Fibroblast of lung (primary cell): ENCODE measurements at regions not wholly inside any gene's neighbourhood (a gene's known extent, or its start where the extent isn't known, plus 50 kb on each side); places are given as distances from the start of the nearest gene placed in this dataset.

ENCODE experiments used
- EZH2 ChIP-seq: IDR thresholded peaks from 2 replicates; pipeline ENCODE4 v1.5.1; 2012; ENCODE audit warnings: low read length, control low read depth, mild to moderate bottlenecking; ENCODE audit errors: missing control alignments
- TF ChIP-seq, protein P1 (sequence below), 2 donors: IDR thresholded peaks in 1 of 2; conservative IDR thresholded peaks in 1 of 2; 1 replicate in 1 of 2; 2 replicates in 1 of 2; pipeline ENCODE4 v1.5.1; 2011 to 2012; ENCODE audit warnings: low read length in 2 of 2, control low read depth in 1 of 2, inconsistent platforms in 1 of 2, low read depth in 1 of 2, mild to moderate bottlenecking in 1 of 2

DNA sequence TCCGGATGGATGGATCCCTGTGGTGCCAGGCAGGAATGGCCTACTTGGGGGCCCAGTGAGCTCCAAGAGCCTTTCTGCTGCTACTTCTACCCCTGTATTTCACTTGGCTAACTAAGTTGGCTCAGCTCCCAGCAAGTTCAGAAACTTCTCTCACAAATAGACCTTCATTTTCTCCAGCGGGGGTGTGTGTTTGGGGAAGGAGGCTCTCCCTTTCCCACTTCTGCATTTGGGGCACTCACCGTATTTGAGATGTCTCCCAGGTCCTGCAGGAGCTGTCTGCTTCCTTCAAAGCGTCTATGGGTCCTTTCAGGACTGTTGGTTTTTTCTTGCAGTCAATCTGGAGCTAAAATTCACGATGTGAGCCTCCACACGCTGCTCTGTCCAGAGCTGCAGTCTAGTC is 197.7 kb downstream of the SPANXN3 start:
- TF ChIP-seq, protein P1, sequence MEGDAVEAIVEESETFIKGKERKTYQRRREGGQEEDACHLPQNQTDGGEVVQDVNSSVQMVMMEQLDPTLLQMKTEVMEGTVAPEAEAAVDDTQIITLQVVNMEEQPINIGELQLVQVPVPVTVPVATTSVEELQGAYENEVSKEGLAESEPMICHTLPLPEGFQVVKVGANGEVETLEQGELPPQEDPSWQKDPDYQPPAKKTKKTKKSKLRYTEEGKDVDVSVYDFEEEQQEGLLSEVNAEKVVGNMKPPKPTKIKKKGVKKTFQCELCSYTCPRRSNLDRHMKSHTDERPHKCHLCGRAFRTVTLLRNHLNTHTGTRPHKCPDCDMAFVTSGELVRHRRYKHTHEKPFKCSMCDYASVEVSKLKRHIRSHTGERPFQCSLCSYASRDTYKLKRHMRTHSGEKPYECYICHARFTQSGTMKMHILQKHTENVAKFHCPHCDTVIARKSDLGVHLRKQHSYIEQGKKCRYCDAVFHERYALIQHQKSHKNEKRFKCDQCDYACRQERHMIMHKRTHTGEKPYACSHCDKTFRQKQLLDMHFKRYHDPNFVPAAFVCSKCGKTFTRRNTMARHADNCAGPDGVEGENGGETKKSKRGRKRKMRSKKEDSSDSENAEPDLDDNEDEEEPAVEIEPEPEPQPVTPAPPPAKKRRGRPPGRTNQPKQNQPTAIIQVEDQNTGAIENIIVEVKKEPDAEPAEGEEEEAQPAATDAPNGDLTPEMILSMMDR (conservative IDR thresholded peaks at IDR 0.05 in 1 of 2, IDR thresholded peaks at IDR 0.05 in 1 of 2; ENCODE audit: low read depth in 1 of 2, low read length in 2 of 2), result no peak
- TF ChIP-seq EZH2, result no peak
